ENCODE measurements at regions not wholly inside any gene's neighbourhood (a gene's known extent, or its start where the extent isn't known, plus 50 kb on each side); places are given as distances from the start of the nearest gene placed in this dataset.

DNA sequence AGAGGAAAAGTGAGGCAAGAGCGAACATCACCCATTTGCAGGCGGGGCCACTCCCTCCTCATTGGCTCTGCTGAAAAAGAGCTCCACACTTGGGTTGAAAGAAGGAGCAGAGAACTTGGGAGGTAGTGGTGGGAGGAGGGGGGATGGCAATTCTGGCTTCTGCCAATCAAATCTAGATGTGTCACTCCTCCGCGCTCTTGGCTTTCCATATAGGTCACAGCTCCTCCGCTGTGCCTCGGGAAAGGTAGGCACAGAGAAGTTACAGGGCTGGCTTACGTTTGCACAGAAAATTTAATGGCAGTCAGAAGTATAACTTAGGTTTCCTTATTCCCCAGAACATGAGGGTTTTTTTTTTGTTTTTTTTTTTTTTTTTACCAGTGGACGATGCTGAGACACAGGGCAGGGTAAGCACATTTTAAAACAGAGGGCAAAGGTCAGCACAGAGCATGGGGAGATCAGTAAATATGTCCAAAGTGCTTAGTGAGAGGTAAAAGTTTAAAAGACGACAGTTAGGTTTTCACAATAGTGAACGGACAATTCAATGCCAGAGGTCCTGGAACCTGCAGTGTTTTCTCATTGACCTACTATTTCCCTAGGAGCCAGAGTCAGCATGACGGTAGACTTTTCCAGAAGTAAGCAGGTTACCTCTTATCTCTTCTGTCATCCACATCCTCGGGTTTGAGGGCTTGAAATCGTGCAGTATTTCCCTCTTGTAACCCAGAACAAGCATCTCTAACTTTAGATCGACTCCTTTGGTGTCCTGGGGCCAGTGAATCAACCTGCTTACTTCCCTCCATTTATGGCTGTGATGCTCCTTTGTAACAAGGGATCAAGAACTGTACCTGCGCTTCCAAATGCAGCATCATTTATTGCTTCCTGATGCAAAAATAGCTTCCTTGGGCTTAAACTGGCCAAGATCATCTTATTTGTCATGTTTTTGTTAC, 258.9 kb upstream of the PROX1 start:
- ChIA-PET POLR2A (no interaction called here), CTCF (no interaction called here)
- no peak overlapping the region for H3K27ac ChIP-seq (ENCODE audit: low read depth in 1 of 2, low read length in 2 of 2)
- no peaks in the 10 kb centered on the region for H3K36me3 ChIP-seq (ENCODE audit: insufficient read depth, low read length)
- Mint-ChIP-seq H3K36me3 (ENCODE audit: low read depth) (no peaks in the 10 kb centered on the region), H3K4me1 (ENCODE audit: low read depth) (no peaks in the 10 kb centered on the region), H3K27me3 (no peaks in the 10 kb centered on the region), H3K27ac (no peak overlapping the region), H3K9me3 (peaks cover 2% of the 10 kb centered on the region), H3K4me3 (no peak overlapping the region)
- no peaks in the 10 kb centered on the region for H3K4me1 ChIP-seq (ENCODE audit: insufficient read depth, low read length)
- TF ChIP-seq, protein P1, sequence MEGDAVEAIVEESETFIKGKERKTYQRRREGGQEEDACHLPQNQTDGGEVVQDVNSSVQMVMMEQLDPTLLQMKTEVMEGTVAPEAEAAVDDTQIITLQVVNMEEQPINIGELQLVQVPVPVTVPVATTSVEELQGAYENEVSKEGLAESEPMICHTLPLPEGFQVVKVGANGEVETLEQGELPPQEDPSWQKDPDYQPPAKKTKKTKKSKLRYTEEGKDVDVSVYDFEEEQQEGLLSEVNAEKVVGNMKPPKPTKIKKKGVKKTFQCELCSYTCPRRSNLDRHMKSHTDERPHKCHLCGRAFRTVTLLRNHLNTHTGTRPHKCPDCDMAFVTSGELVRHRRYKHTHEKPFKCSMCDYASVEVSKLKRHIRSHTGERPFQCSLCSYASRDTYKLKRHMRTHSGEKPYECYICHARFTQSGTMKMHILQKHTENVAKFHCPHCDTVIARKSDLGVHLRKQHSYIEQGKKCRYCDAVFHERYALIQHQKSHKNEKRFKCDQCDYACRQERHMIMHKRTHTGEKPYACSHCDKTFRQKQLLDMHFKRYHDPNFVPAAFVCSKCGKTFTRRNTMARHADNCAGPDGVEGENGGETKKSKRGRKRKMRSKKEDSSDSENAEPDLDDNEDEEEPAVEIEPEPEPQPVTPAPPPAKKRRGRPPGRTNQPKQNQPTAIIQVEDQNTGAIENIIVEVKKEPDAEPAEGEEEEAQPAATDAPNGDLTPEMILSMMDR (IDR thresholded peaks at IDR 0.05) = no peak
- DNase-seq = no peak
- no peak overlapping the region for H3K4me3 ChIP-seq (ENCODE audit: low read length)
- H3K27me3 ChIP-seq (ENCODE audit: control insufficient read depth in 1 of 2, insufficient read depth in 2 of 2, low read length in 2 of 2) = no peaks in the 10 kb centered on the region
- H3K9me3 ChIP-seq (ENCODE audit: control insufficient read depth in 1 of 2, insufficient read depth in 1 of 2, low read length in 2 of 2) = no peaks in the 10 kb centered on the region
- no peak for ATAC-seq (ENCODE audit: poor library complexity)
- intact Hi-C loops (cut with DNase I, micrococcal nuclease) = no loop called here

DNA sequence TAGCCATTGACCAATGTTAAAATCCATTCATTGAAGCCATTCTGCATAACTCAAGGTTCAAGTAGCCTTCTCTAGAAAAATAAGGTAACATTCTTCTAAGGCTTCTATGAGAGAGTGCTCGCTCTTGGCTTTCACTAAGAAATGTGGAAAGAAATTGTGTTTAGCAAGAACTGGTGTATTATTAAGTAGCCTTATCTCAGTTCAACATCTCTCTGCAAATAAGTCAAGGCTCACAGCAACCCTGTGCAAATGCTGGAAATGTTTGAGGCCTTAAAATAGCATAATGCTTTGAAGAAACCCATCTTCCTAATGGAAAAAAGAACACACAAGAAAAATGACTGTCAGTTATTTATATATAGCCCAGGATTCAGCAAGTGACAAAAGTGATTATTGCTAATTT, 254.1 kb upstream of the PROX1 start:
- H3K27ac Mint-ChIP-seq = no peak overlapping the region
- ChIA-PET POLR2A (no interaction called here), CTCF (no interaction called here)
- H3K27me3 ChIP-seq (ENCODE audit: control insufficient read depth in 1 of 2, insufficient read depth in 2 of 2, low read length in 2 of 2) = no peaks in the 10 kb centered on the region
- no peak overlapping the region for H3K4me3 Mint-ChIP-seq
- ATAC-seq (ENCODE audit: poor library complexity) = no peak
- H3K4me1 ChIP-seq (ENCODE audit: insufficient read depth, low read length) = no peaks in the 10 kb centered on the region
- no peaks in the 10 kb centered on the region for H3K27me3 Mint-ChIP-seq
- H3K4me3 ChIP-seq (ENCODE audit: low read length) = no peak overlapping the region
- intact Hi-C loops (cut with DNase I, micrococcal nuclease) = no loop called here
- H3K9me3 ChIP-seq (ENCODE audit: control insufficient read depth in 1 of 2, insufficient read depth in 1 of 2, low read length in 2 of 2) = no peaks in the 10 kb centered on the region
- DNase-seq = no peak
- TF ChIP-seq, protein P1 (IDR thresholded peaks at IDR 0.05) = no peak
- no peak overlapping the region for H3K27ac ChIP-seq (ENCODE audit: low read depth in 1 of 2, low read length in 2 of 2)
- H3K36me3 ChIP-seq (ENCODE audit: insufficient read depth, low read length) = no peaks in the 10 kb centered on the region
- peaks cover 2% of the 10 kb centered on the region for H3K9me3 Mint-ChIP-seq
- H3K4me1 Mint-ChIP-seq (ENCODE audit: low read depth) = no peaks in the 10 kb centered on the region
- no peaks in the 10 kb centered on the region for H3K36me3 Mint-ChIP-seq (ENCODE audit: low read depth)

- intact Hi-C loops (cut with DNase I, micrococcal nuclease) = no loop called here
- Mint-ChIP-seq H3K27ac (no peak overlapping the region), H3K9me3 (no peaks in the 10 kb centered on the region), H3K4me1 (ENCODE audit: low read depth) (no peaks in the 10 kb centered on the region), H3K27me3 (no peaks in the 10 kb centered on the region), H3K36me3 (ENCODE audit: low read depth) (no peaks in the 10 kb centered on the region), H3K4me3 (no peak overlapping the region)
- Histone ChIP-seq H3K36me3 (ENCODE audit: insufficient read depth, low read length) (no peaks in the 10 kb centered on the region), H3K27me3 (ENCODE audit: control insufficient read depth in 1 of 2, insufficient read depth in 2 of 2, low read length in 2 of 2) (no peaks in the 10 kb centered on the region), H3K4me3 (ENCODE audit: low read length) (no peak overlapping the region), H3K27ac (ENCODE audit: low read depth in 1 of 2, low read length in 2 of 2) (no peak overlapping the region), H3K9me3 (ENCODE audit: control insufficient read depth in 1 of 2, insufficient read depth in 1 of 2, low read length in 2 of 2) (peaks cover 0 to 2% of the 10 kb centered on the region in 2 experiments), H3K4me1 (ENCODE audit: insufficient read depth, low read length) (no peaks in the 10 kb centered on the region)
- ChIA-PET POLR2A (no interaction called here), CTCF (no interaction called here)
- ATAC-seq (ENCODE audit: poor library complexity) (no peak), DNase-seq (no peak)
- TF ChIP-seq, protein P1 (IDR thresholded peaks at IDR 0.05) = no peak
Observed at GRCh38 chr1:213737398-213738035, 250.3 kb upstream of the PROX1 start.

All from CD4-positive, alpha-beta T cell (primary cell).